HEK293 (cell line): ENCODE measurements at regions not wholly inside any gene's neighbourhood (a gene's known extent, or its start where the extent isn't known, plus 50 kb on each side); places are given as distances from the start of the nearest gene placed in this dataset.
A peak's percentile ranks its signal among the peaks of the same experiment; 100 is the strongest.

Experiments used
- BCL11A ChIP-seq: fragments of 450-650 bp; formaldehyde crosslinking; IDR thresholded peaks from 2 replicates; pipeline ENCODE4 v1.5.1; 2016; ENCODE audit warnings: low read depth, missing biosample characterization, missing genetic modification characterization
- FEZF1 ChIP-seq: fragments of 450-650 bp; formaldehyde crosslinking; IDR thresholded peaks from 2 replicates; pipeline ENCODE4 v1.5.1; 2016; ENCODE audit warnings: missing biosample characterization, missing genetic modification characterization
- GLI2 ChIP-seq: fragments of 450-650 bp; formaldehyde crosslinking; IDR thresholded peaks from 2 replicates; pipeline ENCODE4; 2017; ENCODE audit warnings: missing biosample characterization, missing genetic modification characterization, low read depth, borderline replicate concordance
- KLF10 ChIP-seq: fragments of 450-650 bp; IDR thresholded peaks from 2 replicates; pipeline ENCODE4 v1.5.1; 2018; ENCODE audit warnings: missing biosample characterization, mild to moderate bottlenecking, missing genetic modification characterization
- KLF8 ChIP-seq: fragments of 450-650 bp; formaldehyde crosslinking; IDR thresholded peaks from 2 replicates; pipeline ENCODE4 v1.5.1; 2016; ENCODE audit warnings: missing biosample characterization, missing genetic modification characterization
- OSR2 ChIP-seq: fragments of 450-650 bp; formaldehyde crosslinking; IDR thresholded peaks from 2 replicates; pipeline ENCODE4 v1.5.1; 2016; ENCODE audit warnings: missing biosample characterization, missing genetic modification characterization
- RBAK ChIP-seq: fragments of 450-650 bp; formaldehyde crosslinking; IDR thresholded peaks from 2 replicates; pipeline ENCODE4 v1.5.1; 2016; ENCODE audit warnings: missing biosample characterization, missing genetic modification characterization
- REPIN1 ChIP-seq: fragments of 450-650 bp; formaldehyde crosslinking; IDR thresholded peaks from 2 replicates; pipeline ENCODE4 v1.5.1; 2017; ENCODE audit warnings: missing biosample characterization, missing genetic modification characterization, low read depth
- SALL2 ChIP-seq: fragments of 450-650 bp; formaldehyde crosslinking; IDR thresholded peaks from 2 replicates; pipeline ENCODE4 v1.5.0; 2017; ENCODE audit warnings: missing biosample characterization, mild to moderate bottlenecking, missing genetic modification characterization, borderline replicate concordance
- WT1 ChIP-seq: fragments of 450-650 bp; formaldehyde crosslinking; IDR thresholded peaks from 2 replicates; pipeline ENCODE4 v1.5.1; 2016; ENCODE audit warnings: missing biosample characterization, missing genetic modification characterization
- ZEB2 ChIP-seq: fragments of 450-650 bp; formaldehyde crosslinking; IDR thresholded peaks from 2 replicates; pipeline ENCODE4 v1.5.1; 2016; ENCODE audit warnings: missing biosample characterization, missing genetic modification characterization
- ZNF10 ChIP-seq: fragments of 450-650 bp; formaldehyde crosslinking; IDR thresholded peaks from 2 replicates; pipeline ENCODE4 v1.5.1; 2017; ENCODE audit warnings: missing biosample characterization, missing genetic modification characterization
- ZNF112 ChIP-seq: fragments of 450-650 bp; formaldehyde crosslinking; IDR thresholded peaks from 2 replicates; pipeline ENCODE4 v1.5.0; 2017; ENCODE audit warnings: missing biosample characterization, missing genetic modification characterization
- ZNF146 ChIP-seq: fragments of 450-650 bp; formaldehyde crosslinking; IDR thresholded peaks from 2 replicates; pipeline ENCODE4 v1.5.1; 2016; ENCODE audit warnings: missing biosample characterization, missing genetic modification characterization
- ZNF274 ChIP-seq, 2 experiments: fragments of 200-500 bp in 1 of 2; fragments of 450-650 bp in 1 of 2; sonication (Bioruptor generic) in 1 of 2; formaldehyde crosslinking in 1 of 2; IDR thresholded peaks; 2 replicates each; pipeline versions ENCODE4 v1.5.1 to v1.6.1; 2014 to 2016; ENCODE audit warnings: borderline replicate concordance in 1 of 2, inconsistent platforms in 1 of 2, low read length in 1 of 2, missing biosample characterization in 1 of 2, missing genetic modification characterization in 1 of 2
- ZNF354C ChIP-seq: fragments of 450-650 bp; formaldehyde crosslinking; IDR thresholded peaks from 2 replicates; pipeline ENCODE4 v1.5.1; 2016; ENCODE audit warnings: missing biosample characterization, missing genetic modification characterization, low read depth, borderline replicate concordance
- ZNF423 ChIP-seq: fragments of 450-650 bp; formaldehyde crosslinking; IDR thresholded peaks from 2 replicates; pipeline ENCODE4 v1.5.1; 2016; ENCODE audit warnings: missing biosample characterization, missing genetic modification characterization
- ZNF48 ChIP-seq: fragments of 450-650 bp; formaldehyde crosslinking; IDR thresholded peaks from 2 replicates; pipeline ENCODE4 v1.5.1; 2016; ENCODE audit warnings: missing biosample characterization, missing genetic modification characterization
- ZNF513 ChIP-seq: fragments of 450-650 bp; IDR thresholded peaks from 2 replicates; pipeline ENCODE4 v1.5.1; 2018; ENCODE audit warnings: missing biosample characterization, missing genetic modification characterization
- ZNF596 ChIP-seq: fragments of 450-650 bp; IDR thresholded peaks from 2 replicates; pipeline ENCODE4 v1.5.0; 2018; ENCODE audit warnings: missing biosample characterization, mild to moderate bottlenecking, missing genetic modification characterization, moderate library complexity
- ZNF747 ChIP-seq: fragments of 450-650 bp; formaldehyde crosslinking; IDR thresholded peaks from 2 replicates; pipeline ENCODE4 v1.5.1; 2016; ENCODE audit warnings: missing biosample characterization, missing genetic modification characterization
- ZNF792 ChIP-seq: fragments of 450-650 bp; formaldehyde crosslinking; IDR thresholded peaks from 2 replicates; pipeline ENCODE4 v1.5.1; 2016; ENCODE audit warnings: missing biosample characterization, missing genetic modification characterization
- ZSCAN30 ChIP-seq: fragments of 450-650 bp; IDR thresholded peaks from 2 replicates; pipeline ENCODE4 v1.5.1; 2018; ENCODE audit warnings: missing biosample characterization, mild to moderate bottlenecking, missing genetic modification characterization, moderate library complexity
- TF ChIP-seq, protein P1 (sequence below): fragments of 450-650 bp; formaldehyde crosslinking; IDR thresholded peaks from 2 replicates; pipeline ENCODE4 v1.5.1; 2016; ENCODE audit warnings: missing biosample characterization, missing genetic modification characterization, low read depth
- TF ChIP-seq, protein P2 (sequence below): fragments of 450-650 bp; formaldehyde crosslinking; IDR thresholded peaks from 2 replicates; pipeline ENCODE4 v1.5.1; 2016; ENCODE audit warnings: missing biosample characterization, missing genetic modification characterization
- TF ChIP-seq, protein P3 (sequence below): fragments of 450-650 bp; formaldehyde crosslinking; IDR thresholded peaks from 2 replicates; pipeline ENCODE4; 2016; ENCODE audit warnings: missing biosample characterization, missing genetic modification characterization
- TF ChIP-seq, protein P4 (sequence below): fragments of 450-650 bp; IDR thresholded peaks from 2 replicates; pipeline ENCODE4 v1.5.1; 2018; ENCODE audit warnings: missing biosample characterization, mild to moderate bottlenecking, missing genetic modification characterization

DNA sequence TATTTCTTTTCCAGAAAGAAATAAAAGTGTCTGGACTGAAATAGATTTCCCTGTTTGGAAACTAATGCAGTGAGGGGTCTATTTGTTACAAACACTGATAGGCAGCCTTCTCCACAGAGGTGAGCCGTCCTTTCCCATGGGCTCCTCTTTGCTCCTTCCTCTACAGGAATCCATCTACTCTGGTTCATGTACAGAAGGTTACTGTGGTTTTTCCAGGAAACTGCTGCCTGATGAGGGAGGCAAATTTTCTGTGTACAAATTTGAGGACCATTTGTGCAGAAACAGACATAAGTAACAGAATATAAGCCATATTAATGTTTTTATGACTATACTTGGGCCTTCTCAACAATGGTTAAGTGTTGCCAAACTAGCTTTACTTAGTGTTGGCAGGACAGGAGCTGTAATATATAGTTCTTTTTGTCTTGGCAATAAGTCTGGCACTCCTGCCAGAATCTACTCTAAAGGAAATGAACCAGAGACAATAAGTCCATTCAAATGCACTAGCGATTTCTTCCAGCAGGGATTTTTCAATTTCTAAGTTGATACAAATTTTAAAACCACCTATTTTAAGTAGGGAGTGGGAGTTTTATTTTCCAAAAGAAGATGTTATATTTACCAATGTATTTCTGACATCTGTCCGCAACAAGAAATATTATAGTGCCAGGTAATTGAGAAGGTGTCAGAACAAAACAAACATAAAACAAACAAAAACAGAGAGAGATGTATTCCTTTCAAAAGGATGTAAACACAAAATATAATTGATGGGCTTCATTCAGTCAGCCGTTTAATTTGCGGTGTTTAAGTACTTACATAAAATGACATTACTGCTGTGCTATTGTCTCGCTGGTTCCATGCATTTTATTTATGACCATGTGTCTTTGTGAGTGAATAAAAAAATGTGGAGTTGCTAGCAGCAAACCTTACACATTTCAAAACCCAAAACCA, 91.0 kb upstream of the NFE2L3 start (continued):
- TF ChIP-seq ZNF274 (IDR thresholded peaks at IDR 0.05; ENCODE audit: low read length) (no peak), ZNF274 (tag by site-specific recombination; IDR thresholded peaks at IDR 0.05; ENCODE audit: borderline replicate concordance) (no peak), ZNF112 (no peak), ZNF423 (tag by site-specific recombination) (no peak), ZNF792 (tag by site-specific recombination) (no peak), KLF8 (no peak), ZNF354C (no peak), ZSCAN30 (peak; percentile 33; the same call in 1 of the 2 replicates), SALL2 (tag by site-specific recombination) (no peak), KLF10 (tag by site-specific recombination) (0 out of 2 replicates have a peak, but pooled peaks have one; percentile 25), RBAK (tag by site-specific recombination) (no peak), GLI2 (tag by site-specific recombination) (peak; percentile 79), ZEB2 (tag by site-specific recombination) (0 out of 2 replicates have a peak, but pooled peaks have one; percentile 46), OSR2 (peak; percentile 80), BCL11A (tag by site-specific recombination) (peak; percentile 79), FEZF1 (tag by site-specific recombination) (peak; percentile 80), ZNF747 (no peak), ZNF48 (tag by site-specific recombination) (no peak), ZNF146 (tag by site-specific recombination) (0 out of 2 replicates have a peak, but pooled peaks have one; percentile 16), WT1 (tag by site-specific recombination) (peak; percentile 91), REPIN1 (tag by site-specific recombination) (no peak), ZNF513 (tag by site-specific recombination) (no peak), ZNF596 (tag by site-specific recombination) (peak; percentile 84; the same call in 1 of the 2 replicates), ZNF10 (tag by site-specific recombination) (no peak)
- TF ChIP-seq, protein P1, sequence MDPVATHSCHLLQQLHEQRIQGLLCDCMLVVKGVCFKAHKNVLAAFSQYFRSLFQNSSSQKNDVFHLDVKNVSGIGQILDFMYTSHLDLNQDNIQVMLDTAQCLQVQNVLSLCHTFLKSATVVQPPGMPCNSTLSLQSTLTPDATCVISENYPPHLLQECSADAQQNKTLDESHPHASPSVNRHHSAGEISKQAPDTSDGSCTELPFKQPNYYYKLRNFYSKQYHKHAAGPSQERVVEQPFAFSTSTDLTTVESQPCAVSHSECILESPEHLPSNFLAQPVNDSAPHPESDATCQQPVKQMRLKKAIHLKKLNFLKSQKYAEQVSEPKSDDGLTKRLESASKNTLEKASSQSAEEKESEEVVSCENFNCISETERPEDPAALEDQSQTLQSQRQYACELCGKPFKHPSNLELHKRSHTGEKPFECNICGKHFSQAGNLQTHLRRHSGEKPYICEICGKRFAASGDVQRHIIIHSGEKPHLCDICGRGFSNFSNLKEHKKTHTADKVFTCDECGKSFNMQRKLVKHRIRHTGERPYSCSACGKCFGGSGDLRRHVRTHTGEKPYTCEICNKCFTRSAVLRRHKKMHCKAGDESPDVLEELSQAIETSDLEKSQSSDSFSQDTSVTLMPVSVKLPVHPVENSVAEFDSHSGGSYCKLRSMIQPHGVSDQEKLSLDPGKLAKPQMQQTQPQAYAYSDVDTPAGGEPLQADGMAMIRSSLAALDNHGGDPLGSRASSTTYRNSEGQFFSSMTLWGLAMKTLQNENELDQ (tag by site-specific recombination), result no peak
- TF ChIP-seq, protein P2, sequence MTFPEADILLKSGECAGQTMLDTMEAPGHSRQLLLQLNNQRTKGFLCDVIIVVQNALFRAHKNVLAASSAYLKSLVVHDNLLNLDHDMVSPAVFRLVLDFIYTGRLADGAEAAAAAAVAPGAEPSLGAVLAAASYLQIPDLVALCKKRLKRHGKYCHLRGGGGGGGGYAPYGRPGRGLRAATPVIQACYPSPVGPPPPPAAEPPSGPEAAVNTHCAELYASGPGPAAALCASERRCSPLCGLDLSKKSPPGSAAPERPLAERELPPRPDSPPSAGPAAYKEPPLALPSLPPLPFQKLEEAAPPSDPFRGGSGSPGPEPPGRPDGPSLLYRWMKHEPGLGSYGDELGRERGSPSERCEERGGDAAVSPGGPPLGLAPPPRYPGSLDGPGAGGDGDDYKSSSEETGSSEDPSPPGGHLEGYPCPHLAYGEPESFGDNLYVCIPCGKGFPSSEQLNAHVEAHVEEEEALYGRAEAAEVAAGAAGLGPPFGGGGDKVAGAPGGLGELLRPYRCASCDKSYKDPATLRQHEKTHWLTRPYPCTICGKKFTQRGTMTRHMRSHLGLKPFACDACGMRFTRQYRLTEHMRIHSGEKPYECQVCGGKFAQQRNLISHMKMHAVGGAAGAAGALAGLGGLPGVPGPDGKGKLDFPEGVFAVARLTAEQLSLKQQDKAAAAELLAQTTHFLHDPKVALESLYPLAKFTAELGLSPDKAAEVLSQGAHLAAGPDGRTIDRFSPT (tag by site-specific recombination), result peak; percentile 50; the same call in 1 of the 2 replicates
- TF ChIP-seq, protein P3, sequence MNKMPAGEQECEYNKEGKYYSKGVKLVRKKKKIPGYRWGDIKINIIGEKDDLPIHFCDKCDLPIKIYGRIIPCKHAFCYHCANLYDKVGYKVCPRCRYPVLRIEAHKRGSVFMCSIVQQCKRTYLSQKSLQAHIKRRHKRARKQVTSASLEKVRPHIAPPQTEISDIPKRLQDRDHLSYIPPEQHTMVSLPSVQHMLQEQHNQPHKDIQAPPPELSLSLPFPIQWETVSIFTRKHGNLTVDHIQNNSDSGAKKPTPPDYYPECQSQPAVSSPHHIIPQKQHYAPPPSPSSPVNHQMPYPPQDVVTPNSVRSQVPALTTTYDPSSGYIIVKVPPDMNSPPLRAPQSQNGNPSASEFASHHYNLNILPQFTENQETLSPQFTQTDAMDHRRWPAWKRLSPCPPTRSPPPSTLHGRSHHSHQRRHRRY (tag by site-specific recombination), result 0 out of 2 replicates have a peak, but pooled peaks have one; percentile 58
- TF ChIP-seq, protein P4, sequence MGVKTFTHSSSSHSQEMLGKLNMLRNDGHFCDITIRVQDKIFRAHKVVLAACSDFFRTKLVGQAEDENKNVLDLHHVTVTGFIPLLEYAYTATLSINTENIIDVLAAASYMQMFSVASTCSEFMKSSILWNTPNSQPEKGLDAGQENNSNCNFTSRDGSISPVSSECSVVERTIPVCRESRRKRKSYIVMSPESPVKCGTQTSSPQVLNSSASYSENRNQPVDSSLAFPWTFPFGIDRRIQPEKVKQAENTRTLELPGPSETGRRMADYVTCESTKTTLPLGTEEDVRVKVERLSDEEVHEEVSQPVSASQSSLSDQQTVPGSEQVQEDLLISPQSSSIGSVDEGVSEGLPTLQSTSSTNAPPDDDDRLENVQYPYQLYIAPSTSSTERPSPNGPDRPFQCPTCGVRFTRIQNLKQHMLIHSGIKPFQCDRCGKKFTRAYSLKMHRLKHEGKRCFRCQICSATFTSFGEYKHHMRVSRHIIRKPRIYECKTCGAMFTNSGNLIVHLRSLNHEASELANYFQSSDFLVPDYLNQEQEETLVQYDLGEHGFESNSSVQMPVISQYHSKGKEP (tag by site-specific recombination), result peak; percentile 81
